ENCODE measurements at regions not wholly inside any gene's neighbourhood (a gene's known extent, or its start where the extent isn't known, plus 50 kb on each side); places are given as distances from the start of the nearest gene placed in this dataset.

DNA sequence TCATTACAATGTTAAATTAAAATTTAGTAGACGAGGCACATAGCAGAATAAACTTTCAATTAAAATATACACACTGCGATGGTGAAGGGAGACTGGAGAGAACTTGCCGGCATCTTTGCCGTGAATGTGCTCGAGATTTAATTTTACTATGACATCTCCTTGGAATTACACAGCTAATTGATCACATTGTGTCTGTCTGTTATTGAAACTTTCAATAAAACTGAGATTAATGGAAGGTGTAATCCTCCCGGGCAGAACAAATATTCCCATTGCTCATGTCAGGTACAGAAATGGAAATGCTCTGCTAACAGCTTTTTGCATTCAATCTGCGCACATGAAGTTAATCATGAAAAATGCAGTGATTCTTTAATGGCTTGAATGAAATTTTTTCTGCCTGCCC is 210.1 kb upstream of the NLRP1 start:
- TF ChIP-seq FOXA2 (IDR thresholded peaks at IDR 0.05) (no peak), GABPA (IDR thresholded peaks at IDR 0.05 in 1 of 2, conservative IDR thresholded peaks at IDR 0.05 in 1 of 2) (no peak), SP1 (IDR thresholded peaks at IDR 0.05) (no peak)
- TF ChIP-seq, protein P1, sequence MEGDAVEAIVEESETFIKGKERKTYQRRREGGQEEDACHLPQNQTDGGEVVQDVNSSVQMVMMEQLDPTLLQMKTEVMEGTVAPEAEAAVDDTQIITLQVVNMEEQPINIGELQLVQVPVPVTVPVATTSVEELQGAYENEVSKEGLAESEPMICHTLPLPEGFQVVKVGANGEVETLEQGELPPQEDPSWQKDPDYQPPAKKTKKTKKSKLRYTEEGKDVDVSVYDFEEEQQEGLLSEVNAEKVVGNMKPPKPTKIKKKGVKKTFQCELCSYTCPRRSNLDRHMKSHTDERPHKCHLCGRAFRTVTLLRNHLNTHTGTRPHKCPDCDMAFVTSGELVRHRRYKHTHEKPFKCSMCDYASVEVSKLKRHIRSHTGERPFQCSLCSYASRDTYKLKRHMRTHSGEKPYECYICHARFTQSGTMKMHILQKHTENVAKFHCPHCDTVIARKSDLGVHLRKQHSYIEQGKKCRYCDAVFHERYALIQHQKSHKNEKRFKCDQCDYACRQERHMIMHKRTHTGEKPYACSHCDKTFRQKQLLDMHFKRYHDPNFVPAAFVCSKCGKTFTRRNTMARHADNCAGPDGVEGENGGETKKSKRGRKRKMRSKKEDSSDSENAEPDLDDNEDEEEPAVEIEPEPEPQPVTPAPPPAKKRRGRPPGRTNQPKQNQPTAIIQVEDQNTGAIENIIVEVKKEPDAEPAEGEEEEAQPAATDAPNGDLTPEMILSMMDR (IDR thresholded peaks at IDR 0.05; ENCODE audit: low read depth, low read length, missing input control), result no peak
- TF ChIP-seq, protein P2, sequence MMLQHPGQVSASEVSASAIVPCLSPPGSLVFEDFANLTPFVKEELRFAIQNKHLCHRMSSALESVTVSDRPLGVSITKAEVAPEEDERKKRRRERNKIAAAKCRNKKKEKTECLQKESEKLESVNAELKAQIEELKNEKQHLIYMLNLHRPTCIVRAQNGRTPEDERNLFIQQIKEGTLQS (IDR thresholded peaks at IDR 0.05), result no peak
